ENCODE measurements at regions not wholly inside any gene's neighbourhood (a gene's known extent, or its start where the extent isn't known, plus 50 kb on each side); places are given as distances from the start of the nearest gene placed in this dataset.

DNA sequence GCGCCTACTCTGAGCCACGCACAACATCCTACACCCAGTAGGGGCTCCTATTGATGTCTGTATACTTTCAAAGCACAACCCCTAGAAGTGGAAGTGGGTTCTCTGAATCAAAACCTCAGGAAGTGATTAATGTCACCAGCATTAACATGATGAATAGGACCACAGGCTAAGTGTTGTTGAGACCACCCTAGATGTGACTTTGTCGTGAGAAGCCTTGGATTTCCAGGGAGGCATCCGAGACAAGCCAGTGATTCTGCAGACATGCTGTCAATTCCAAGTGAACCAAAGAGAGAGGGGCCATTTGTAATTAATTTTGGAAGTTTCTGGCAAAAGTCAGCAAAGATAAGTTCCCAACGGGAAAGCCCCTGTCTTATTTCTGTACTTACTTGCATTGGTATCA is 493.0 kb downstream of the ZIC3 start:
- no peaks in the 10 kb centered on the region for H3K9me3 ChIP-seq (ENCODE audit: low read depth)
- H3K27ac ChIP-seq, result no peak overlapping the region
- H3K4me1 ChIP-seq, result no peaks in the 10 kb centered on the region
- TF ChIP-seq, protein P1, sequence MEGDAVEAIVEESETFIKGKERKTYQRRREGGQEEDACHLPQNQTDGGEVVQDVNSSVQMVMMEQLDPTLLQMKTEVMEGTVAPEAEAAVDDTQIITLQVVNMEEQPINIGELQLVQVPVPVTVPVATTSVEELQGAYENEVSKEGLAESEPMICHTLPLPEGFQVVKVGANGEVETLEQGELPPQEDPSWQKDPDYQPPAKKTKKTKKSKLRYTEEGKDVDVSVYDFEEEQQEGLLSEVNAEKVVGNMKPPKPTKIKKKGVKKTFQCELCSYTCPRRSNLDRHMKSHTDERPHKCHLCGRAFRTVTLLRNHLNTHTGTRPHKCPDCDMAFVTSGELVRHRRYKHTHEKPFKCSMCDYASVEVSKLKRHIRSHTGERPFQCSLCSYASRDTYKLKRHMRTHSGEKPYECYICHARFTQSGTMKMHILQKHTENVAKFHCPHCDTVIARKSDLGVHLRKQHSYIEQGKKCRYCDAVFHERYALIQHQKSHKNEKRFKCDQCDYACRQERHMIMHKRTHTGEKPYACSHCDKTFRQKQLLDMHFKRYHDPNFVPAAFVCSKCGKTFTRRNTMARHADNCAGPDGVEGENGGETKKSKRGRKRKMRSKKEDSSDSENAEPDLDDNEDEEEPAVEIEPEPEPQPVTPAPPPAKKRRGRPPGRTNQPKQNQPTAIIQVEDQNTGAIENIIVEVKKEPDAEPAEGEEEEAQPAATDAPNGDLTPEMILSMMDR (IDR thresholded peaks at IDR 0.05), result no peak
- TF ChIP-seq EZH2phosphoT487 (IDR thresholded peaks at IDR 0.05), result no peak
- no peak for TF ChIP-seq EZH2 (IDR thresholded peaks at IDR 0.05)
- Mint-ChIP-seq H3K9me3 (no peaks in the 10 kb centered on the region), H3K4me3 (no peak overlapping the region), H3K36me3 (no peaks in the 10 kb centered on the region), H3K27ac (no peak overlapping the region), H3K4me1 (no peaks in the 10 kb centered on the region), H3K27me3 (ENCODE audit: insufficient read depth, low read depth) (no peaks in the 10 kb centered on the region)
- no peak overlapping the region for H3K4me2 ChIP-seq
- H3F3A ChIP-seq (ENCODE audit: low read depth), result no peaks in the 10 kb centered on the region
- H3K36me3 ChIP-seq, result no peaks in the 10 kb centered on the region
- H3K27me3 ChIP-seq, result no peaks in the 10 kb centered on the region
- H2AFZ ChIP-seq (replicated peaks), result no peak overlapping the region
- no peak for DNase-seq (ENCODE audit: low spot score)
- no peaks in the 10 kb centered on the region for H4K20me1 ChIP-seq (ENCODE audit: low read depth)
- H3K9ac ChIP-seq, result no peak overlapping the region
- H3K79me2 ChIP-seq (ENCODE audit: low read depth), result no peaks in the 10 kb centered on the region
- no peak overlapping the region for H3K4me3 ChIP-seq

DNA sequence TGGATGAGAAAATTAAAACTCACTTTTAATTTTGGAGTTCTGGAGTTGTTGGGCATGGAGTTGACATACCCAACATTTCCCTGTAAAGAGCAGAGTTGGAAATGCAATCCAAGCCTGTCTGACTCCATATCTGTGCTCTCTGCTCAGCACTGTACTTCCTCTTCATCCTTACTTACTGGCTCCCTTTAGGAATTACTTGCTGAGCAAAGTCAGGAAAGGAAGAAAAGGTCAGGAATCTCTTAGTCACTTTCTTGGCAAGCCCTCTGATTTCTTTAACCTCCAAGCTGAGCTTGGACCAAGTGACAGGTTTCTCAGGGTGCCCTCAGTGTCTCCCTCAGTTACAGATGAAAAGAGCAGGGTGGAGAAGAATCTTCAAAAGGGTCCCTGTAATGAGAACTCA is 501.5 kb downstream of the ZIC3 start:
- no peaks in the 10 kb centered on the region for H3K36me3 ChIP-seq
- TF ChIP-seq EZH2phosphoT487 (IDR thresholded peaks at IDR 0.05), result no peak
- no peak for TF ChIP-seq EZH2 (IDR thresholded peaks at IDR 0.05)
- TF ChIP-seq, protein P1 (IDR thresholded peaks at IDR 0.05), result no peak
- no peak overlapping the region for H3K4me3 Mint-ChIP-seq
- no peaks in the 10 kb centered on the region for H3F3A ChIP-seq (ENCODE audit: low read depth)
- H3K9me3 ChIP-seq (ENCODE audit: low read depth), result no peaks in the 10 kb centered on the region
- H3K4me1 ChIP-seq, result no peaks in the 10 kb centered on the region
- no peak for DNase-seq (ENCODE audit: low spot score)
- H3K79me2 ChIP-seq (ENCODE audit: low read depth), result no peaks in the 10 kb centered on the region
- H3K4me1 Mint-ChIP-seq, result no peaks in the 10 kb centered on the region
- H4K20me1 ChIP-seq (ENCODE audit: low read depth), result no peaks in the 10 kb centered on the region
- no peak overlapping the region for H2AFZ ChIP-seq (replicated peaks)
- H3K36me3 Mint-ChIP-seq, result no peaks in the 10 kb centered on the region
- H3K9ac ChIP-seq, result no peak overlapping the region
- no peaks in the 10 kb centered on the region for H3K9me3 Mint-ChIP-seq
- no peaks in the 10 kb centered on the region for H3K27me3 ChIP-seq
- H3K4me3 ChIP-seq, result no peak overlapping the region
- H3K27me3 Mint-ChIP-seq (ENCODE audit: insufficient read depth, low read depth), result no peaks in the 10 kb centered on the region
- H3K4me2 ChIP-seq, result no peak overlapping the region
- H3K27ac Mint-ChIP-seq, result no peak overlapping the region
- H3K27ac ChIP-seq, result no peak overlapping the region

DNA sequence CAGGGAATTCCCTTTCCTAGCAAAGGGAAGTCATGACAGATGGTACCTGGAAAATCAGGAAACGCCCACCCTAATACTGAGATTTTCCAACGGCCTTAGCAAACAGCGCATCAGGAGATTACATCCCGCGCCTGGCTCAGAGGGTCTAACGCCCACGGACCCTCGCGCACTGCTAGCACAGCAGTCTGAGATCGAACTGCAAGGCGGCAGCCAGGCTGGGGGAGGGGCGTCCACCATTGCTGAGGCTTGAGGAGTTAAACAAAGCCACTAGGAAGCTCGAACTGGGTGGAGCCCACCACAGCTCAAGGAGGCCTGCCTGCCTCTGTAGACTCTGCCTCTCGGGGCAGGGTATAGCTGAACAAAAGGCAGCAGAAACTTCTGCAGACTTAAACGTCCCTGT is 507.7 kb downstream of the ZIC3 start:
- no peaks in the 10 kb centered on the region for H3K27me3 ChIP-seq

More for the DNA sequence above, 507.7 kb downstream of the ZIC3 start:
- H3K36me3 Mint-ChIP-seq, result no peaks in the 10 kb centered on the region
- DNase-seq (ENCODE audit: low spot score), result no peak
- Histone ChIP-seq H3K9ac (no peak overlapping the region), H3K79me2 (ENCODE audit: low read depth) (no peaks in the 10 kb centered on the region), H2AFZ (replicated peaks) (peak overlapping the region; percentile 26), H3K4me3 (no peak overlapping the region), H3K4me2 (no peak overlapping the region), H3K27ac (no peak overlapping the region), H3K9me3 (ENCODE audit: low read depth) (no peaks in the 10 kb centered on the region), H3K36me3 (no peaks in the 10 kb centered on the region), H3F3A (ENCODE audit: low read depth) (no peaks in the 10 kb centered on the region), H4K20me1 (ENCODE audit: low read depth) (no peaks in the 10 kb centered on the region), H3K4me1 (no peaks in the 10 kb centered on the region)
- no peak overlapping the region for H3K4me3 Mint-ChIP-seq
- H3K27me3 Mint-ChIP-seq (ENCODE audit: insufficient read depth, low read depth), result no peaks in the 10 kb centered on the region
- no peak overlapping the region for H3K27ac Mint-ChIP-seq
- H3K4me1 Mint-ChIP-seq, result no peaks in the 10 kb centered on the region
- TF ChIP-seq EZH2 (IDR thresholded peaks at IDR 0.05) (no peak), EZH2phosphoT487 (IDR thresholded peaks at IDR 0.05) (no peak)
- TF ChIP-seq, protein P1 (IDR thresholded peaks at IDR 0.05), result no peak
- H3K9me3 Mint-ChIP-seq, result peaks cover 4% of the 10 kb centered on the region

All from neural progenitor cell (in vitro differentiated cells).